GM12892 (cell line): ENCODE measurements at regions not wholly inside any gene's neighbourhood (a gene's known extent, or its start where the extent isn't known, plus 50 kb on each side); places are given as distances from the start of the nearest gene placed in this dataset.

ENCODE experiments used
- POLR2A ChIP-seq: IDR thresholded peaks from 2 replicates; pipeline ENCODE4 v1.6.1; 2011; ENCODE audit warnings: low read depth, low read length, control low read depth
- TAF1 ChIP-seq: IDR thresholded peaks from 2 replicates; pipeline ENCODE4 v1.6.1; 2011; ENCODE audit warnings: low read depth, mild to moderate bottlenecking, control low read depth, low read length, borderline replicate concordance

GRCh38 chr3:102302020-102302419 lies 132.8 kb upstream of the ZPLD1 start:
- TF ChIP-seq POLR2A (no peak), TAF1 (no peak)
